ENCODE measurements at regions not wholly inside any gene's neighbourhood (a gene's known extent, or its start where the extent isn't known, plus 50 kb on each side); places are given as distances from the start of the nearest gene placed in this dataset.

- no peaks in the 10 kb centered on the region for H3K9me2 ChIP-seq (replicated peaks; ENCODE audit: low read depth, low read length)
- no peaks in the 10 kb centered on the region for H3K9me3 ChIP-seq (ENCODE audit: insufficient read depth, low read depth, low read length)
- H3K4me2 ChIP-seq (ENCODE audit: low read depth, low read length, poor library complexity, severe bottlenecking): no peak overlapping the region
- no peak overlapping the region for H3K9ac ChIP-seq (ENCODE audit: low read depth, low read length, poor library complexity, severe bottlenecking)
- no peaks in the 10 kb centered on the region for H3K79me2 ChIP-seq (ENCODE audit: insufficient read depth, low read length)
- no peaks in the 10 kb centered on the region for H3K36me3 ChIP-seq (ENCODE audit: insufficient read depth, low read length)
- no peak overlapping the region for H2AFZ ChIP-seq (ENCODE audit: low read length)
- H4K20me1 ChIP-seq (ENCODE audit: insufficient read depth, low read length, poor library complexity, severe bottlenecking): no peaks in the 10 kb centered on the region
- no peaks in the 10 kb centered on the region for H3F3A ChIP-seq (ENCODE audit: low read depth)
- H3K27me3 ChIP-seq (ENCODE audit: insufficient read depth, low read length, poor library complexity, severe bottlenecking): no peaks in the 10 kb centered on the region
- no peak overlapping the region for H3K4me3 ChIP-seq (ENCODE audit: low read length, poor library complexity, severe bottlenecking)
- TF ChIP-seq EZH2phosphoT487 (IDR thresholded peaks at IDR 0.05; ENCODE audit: borderline replicate concordance) (no peak), CTCF (conservative IDR thresholded peaks at IDR 0.05; ENCODE audit: low read length) (no peak)
- H3K4me1 ChIP-seq (ENCODE audit: insufficient read depth, low read length, poor library complexity, severe bottlenecking): peaks cover 9% of the 10 kb centered on the region
Measured at GRCh38 chr18:10142056-10142455, 228.2 kb downstream of the VAPA start.

- H3K9ac ChIP-seq (ENCODE audit: low read depth, low read length, poor library complexity, severe bottlenecking): no peak overlapping the region
- no peaks in the 10 kb centered on the region for H3K27me3 ChIP-seq (ENCODE audit: insufficient read depth, low read length, poor library complexity, severe bottlenecking)
- H3K4me2 ChIP-seq (ENCODE audit: low read depth, low read length, poor library complexity, severe bottlenecking): no peak overlapping the region
- peaks cover 9% of the 10 kb centered on the region for H3K4me1 ChIP-seq (ENCODE audit: insufficient read depth, low read length, poor library complexity, severe bottlenecking)
- no peaks in the 10 kb centered on the region for H3K9me2 ChIP-seq (replicated peaks; ENCODE audit: low read depth, low read length)
- H3K9me3 ChIP-seq (ENCODE audit: insufficient read depth, low read depth, low read length): no peaks in the 10 kb centered on the region
- H4K20me1 ChIP-seq (ENCODE audit: insufficient read depth, low read length, poor library complexity, severe bottlenecking): no peaks in the 10 kb centered on the region
- no peak overlapping the region for H3K4me3 ChIP-seq (ENCODE audit: low read length, poor library complexity, severe bottlenecking)
- H2AFZ ChIP-seq (ENCODE audit: low read length): no peak overlapping the region
- H3K36me3 ChIP-seq (ENCODE audit: insufficient read depth, low read length): no peaks in the 10 kb centered on the region
- no peaks in the 10 kb centered on the region for H3F3A ChIP-seq (ENCODE audit: low read depth)
- TF ChIP-seq EZH2phosphoT487 (IDR thresholded peaks at IDR 0.05; ENCODE audit: borderline replicate concordance) (no peak), CTCF (conservative IDR thresholded peaks at IDR 0.05; ENCODE audit: low read length) (no peak)
- H3K79me2 ChIP-seq (ENCODE audit: insufficient read depth, low read length): no peaks in the 10 kb centered on the region
Measured at GRCh38 chr18:10142496-10143160, 228.8 kb downstream of the VAPA start.

GRCh38 chr18:10143596-10143995, 229.8 kb downstream of the VAPA start:
- Histone ChIP-seq H3F3A (ENCODE audit: low read depth) (no peaks in the 10 kb centered on the region), H2AFZ (ENCODE audit: low read length) (no peak overlapping the region), H3K9me2 (replicated peaks; ENCODE audit: low read depth, low read length) (no peaks in the 10 kb centered on the region), H3K36me3 (ENCODE audit: insufficient read depth, low read length) (no peaks in the 10 kb centered on the region), H3K9ac (ENCODE audit: low read depth, low read length, poor library complexity, severe bottlenecking) (no peak overlapping the region), H3K79me2 (ENCODE audit: insufficient read depth, low read length) (no peaks in the 10 kb centered on the region), H3K4me3 (ENCODE audit: low read length, poor library complexity, severe bottlenecking) (no peak overlapping the region), H3K4me2 (ENCODE audit: low read depth, low read length, poor library complexity, severe bottlenecking) (no peak overlapping the region), H3K27me3 (ENCODE audit: insufficient read depth, low read length, poor library complexity, severe bottlenecking) (no peaks in the 10 kb centered on the region), H3K4me1 (ENCODE audit: insufficient read depth, low read length, poor library complexity, severe bottlenecking) (peaks cover 9% of the 10 kb centered on the region), H3K9me3 (ENCODE audit: insufficient read depth, low read depth, low read length) (no peaks in the 10 kb centered on the region), H4K20me1 (ENCODE audit: insufficient read depth, low read length, poor library complexity, severe bottlenecking) (no peaks in the 10 kb centered on the region)
- no peak for TF ChIP-seq EZH2phosphoT487 (IDR thresholded peaks at IDR 0.05; ENCODE audit: borderline replicate concordance)
- no peak for TF ChIP-seq CTCF (conservative IDR thresholded peaks at IDR 0.05; ENCODE audit: low read length)
